IMR-90 (cell line): ENCODE measurements at regions not wholly inside any gene's neighbourhood (a gene's known extent, or its start where the extent isn't known, plus 50 kb on each side); places are given as distances from the start of the nearest gene placed in this dataset.

Experiments used
- ATAC-seq: fragments of 200-7000 bp; cut with Tn5 transposase; 2 replicates; pipeline ENCODE4 v1.9.1; 2020; ENCODE audit warnings: low read depth, mild to moderate bottlenecking, moderate library complexity
- BruUV-seq: library from RNA; stranded (reverse); fragments of 400-500 nt; replicated peaks from 2 replicates; lab custom pipeline; 2021; lab: Mats Ljungman, UMichigan
- CTCF ChIA-PET: fragments of 300-600 bp; formaldehyde crosslinking; extraction: SDS; loops from one replicate; lab custom pipeline; 2021; ENCODE audit warnings: antibody characterized with exemption; lab: Yijun Ruan, JAX
- POLR2A ChIA-PET: fragments of 300-600 bp; sonication (Branson Sonifier 250); formaldehyde crosslinking; loops from one replicate; lab custom pipeline; 2022; ENCODE audit warnings: antibody characterized with exemption; ENCODE audit not compliant: unreplicated experiment; lab: Charles Lee
- DNase-seq: peaks from one replicate; pipeline ENCODE4 v3.0.0; 2013
- H2AFZ ChIP-seq: replicated peaks from 2 replicates; pipeline ENCODE3; 2013; ENCODE audit warnings: low read length, mild to moderate bottlenecking; ENCODE audit not compliant: poor library complexity
- H2AK5ac ChIP-seq: 2 replicates; pipeline ENCODE4 v1.6.1; 2013; ENCODE audit warnings: low read depth, low read length, inconsistent platforms
- H2AK9ac ChIP-seq: replicated peaks from 2 replicates; pipeline ENCODE3; 2013; ENCODE audit warnings: mild to moderate bottlenecking, low read depth, low read length, moderate library complexity; ENCODE audit not compliant: poor library complexity
- H2BK120ac ChIP-seq: 2 replicates; pipeline ENCODE4 v1.6.1; 2013; ENCODE audit warnings: low read depth, low read length, inconsistent platforms
- H2BK15ac ChIP-seq: 3 replicates; pipeline ENCODE4 v1.6.1; 2013; ENCODE audit warnings: low read depth, low read length, inconsistent platforms
- H2BK20ac ChIP-seq: 2 replicates; pipeline ENCODE4 v1.6.1; 2013; ENCODE audit warnings: low read depth, mild to moderate bottlenecking, inconsistent platforms, low read length, moderate library complexity
- H2BK5ac ChIP-seq: 2 replicates; pipeline ENCODE4 v1.6.1; 2013; ENCODE audit warnings: mild to moderate bottlenecking, low read depth, low read length, inconsistent platforms; ENCODE audit not compliant: poor library complexity, severe bottlenecking
- H3K14ac ChIP-seq: replicated peaks from 2 replicates; pipeline ENCODE4 v1.6.1; 2013; ENCODE audit warnings: low read depth, low read length, inconsistent platforms
- H3K18ac ChIP-seq: 2 replicates; pipeline ENCODE4 v1.6.1; 2013; ENCODE audit warnings: low read depth, low read length, control low read depth
- H3K23ac ChIP-seq: 2 replicates; pipeline ENCODE4 v1.6.1; 2013; ENCODE audit warnings: low read depth, low read length, inconsistent platforms
- H3K27ac ChIP-seq: 2 replicates; pipeline ENCODE4 v1.5.1; 2013; ENCODE audit warnings: mild to moderate bottlenecking, control low read depth, low read length; ENCODE audit not compliant: insufficient read depth
- H3K27me3 ChIP-seq: 2 replicates; pipeline ENCODE4 v1.6.1; 2013; ENCODE audit warnings: low read length; ENCODE audit not compliant: control insufficient read depth, insufficient read depth
- H3K36me3 ChIP-seq: 2 replicates; pipeline ENCODE4 v1.6.1; 2013; ENCODE audit warnings: low read length, mixed read lengths; ENCODE audit not compliant: control insufficient read depth, insufficient read depth
- H3K4ac ChIP-seq: 2 replicates; pipeline ENCODE4 v1.6.1; 2013; ENCODE audit warnings: low read depth, low read length, inconsistent platforms
- H3K4me1 ChIP-seq: 2 replicates; pipeline ENCODE4 v1.6.1; 2013; ENCODE audit warnings: low read length, mixed read lengths; ENCODE audit not compliant: control insufficient read depth, insufficient read depth
- H3K4me2 ChIP-seq: 2 replicates; pipeline ENCODE4 v1.6.1; 2013; ENCODE audit warnings: low read depth, mild to moderate bottlenecking, control low read depth, low read length, moderate library complexity
- H3K4me3 ChIP-seq: 2 replicates; pipeline ENCODE4 v1.5.1; 2013; ENCODE audit warnings: low read depth, mild to moderate bottlenecking, control low read depth, low read length, moderate library complexity; ENCODE audit not compliant: insufficient read depth
- H3K56ac ChIP-seq: 2 replicates; pipeline ENCODE4 v1.6.1; 2013; ENCODE audit warnings: low read length, inconsistent platforms; ENCODE audit not compliant: insufficient read depth; ENCODE audit errors: extremely low read depth
- H3K79me1 ChIP-seq, 2 experiments: 2 replicates each; pipeline ENCODE4 v1.6.1; 2013; ENCODE audit warnings: low read length in 2 of 2, inconsistent platforms in 1 of 2, low read depth in 1 of 2
- H3K9ac ChIP-seq: 2 replicates; pipeline ENCODE4 v1.6.1; 2013; ENCODE audit warnings: low read depth, low read length, control low read depth
- H3K9me1 ChIP-seq: 2 replicates; pipeline ENCODE4 v1.6.1; 2013; ENCODE audit warnings: low read length, inconsistent platforms; ENCODE audit not compliant: insufficient read depth
- H3K9me3 ChIP-seq: 2 replicates; pipeline ENCODE4 v1.6.1; 2013; ENCODE audit warnings: low read length; ENCODE audit not compliant: control insufficient read depth, insufficient read depth
- H4K20me1 ChIP-seq: 2 replicates; pipeline ENCODE4 v1.6.1; 2013; ENCODE audit warnings: low read length, inconsistent platforms; ENCODE audit not compliant: insufficient read depth
- H4K5ac ChIP-seq: 2 replicates; pipeline ENCODE4 v1.6.1; 2013; ENCODE audit warnings: mild to moderate bottlenecking, low read depth, low read length, control low read depth
- H4K8ac ChIP-seq, 2 experiments: 2 replicates each; pipeline ENCODE4 v1.6.1; 2013; ENCODE audit warnings: low read depth in 2 of 2, low read length in 2 of 2, control low read depth in 1 of 2, inconsistent platforms in 1 of 2
- H4K91ac ChIP-seq: 2 replicates; pipeline ENCODE4 v1.6.1; 2013; ENCODE audit warnings: low read depth, low read length, inconsistent platforms; ENCODE audit not compliant: insufficient read depth
- CEBPB ChIP-seq: IDR thresholded peaks from 2 replicates; pipeline ENCODE4 v1.6.1; 2012; ENCODE audit warnings: low read depth, low read length, improper control_type of control experiment
- CHD1 ChIP-seq: IDR thresholded peaks from 2 replicates; pipeline ENCODE4 v1.6.1; 2012; ENCODE audit warnings: low read depth, low read length, improper control_type of control experiment
- MAFK ChIP-seq: IDR thresholded peaks from 2 replicates; pipeline ENCODE4 v1.6.1; 2012; ENCODE audit warnings: low read depth, low read length, improper control_type of control experiment
- MXI1 ChIP-seq: IDR thresholded peaks from 2 replicates; pipeline ENCODE4 v1.6.1; 2012; ENCODE audit warnings: low read depth, mild to moderate bottlenecking, low read length, moderate library complexity, borderline replicate concordance
- NFE2L2 ChIP-seq: fragments of 150-350 bp; IDR thresholded peaks from 2 replicates; pipeline ENCODE4 v1.6.1; 2016; ENCODE audit warnings: low read depth, mild to moderate bottlenecking, low read length
- RAD21 ChIP-seq: IDR thresholded peaks from 2 replicates; pipeline ENCODE4 v1.6.1; 2012; ENCODE audit warnings: low read length, improper control_type of control experiment
- RCOR1 ChIP-seq: IDR thresholded peaks from 2 replicates; pipeline ENCODE4 v1.6.1; 2012; ENCODE audit warnings: mild to moderate bottlenecking, low read length, improper control_type of control experiment; ENCODE audit not compliant: insufficient replicate concordance
- WGBS, 2 experiments: methylation state at CpG; one replicate each; pipeline versions ENCODE4 v1.1.5 to v1.1.7; 2013; ENCODE audit warnings: missing lambda C conversion rate in 2 of 2; ENCODE audit not compliant: insufficient read length in 1 of 2; ENCODE audit errors: extremely low coverage in 2 of 2; 5-methylcytosine and 5-hydroxymethylcytosine counted together
- dilution Hi-C: fragments of 300-500 bp; cut with HindIII; formaldehyde crosslinking; loops from one replicate; pipeline ENCODE4 v1.14.3; 2018; ENCODE audit warnings: low sequenced_read_pairs; ENCODE audit not compliant: unreplicated experiment
- in situ Hi-C: fragments of 300-500 bp; cut with MboI; formaldehyde crosslinking; loops from 3 replicates; pipeline ENCODE4 v1.14.3; 2019; ENCODE audit warnings: low sequenced_read_pairs, inconsistent platforms, mixed read lengths
- intact Hi-C: fragments of 100-400 bp; cut with micrococcal nuclease; formaldehyde crosslinking; loops from 2 replicates; pipeline ENCODE4 v1.10.0; 2022
- TF ChIP-seq, protein P1 (sequence below): fragments of 150-350 bp; IDR thresholded peaks from 2 replicates; pipeline ENCODE4 v1.6.1; 2017; ENCODE audit warnings: mild to moderate bottlenecking, antibody characterized with exemption, low read length, low read depth
- TF ChIP-seq, protein P2 (sequence below): fragments of 150-350 bp; IDR thresholded peaks from 2 replicates; pipeline ENCODE4 v1.6.1; 2016; ENCODE audit warnings: low read depth, mild to moderate bottlenecking, low read length, moderate library complexity, borderline replicate concordance

DNA sequence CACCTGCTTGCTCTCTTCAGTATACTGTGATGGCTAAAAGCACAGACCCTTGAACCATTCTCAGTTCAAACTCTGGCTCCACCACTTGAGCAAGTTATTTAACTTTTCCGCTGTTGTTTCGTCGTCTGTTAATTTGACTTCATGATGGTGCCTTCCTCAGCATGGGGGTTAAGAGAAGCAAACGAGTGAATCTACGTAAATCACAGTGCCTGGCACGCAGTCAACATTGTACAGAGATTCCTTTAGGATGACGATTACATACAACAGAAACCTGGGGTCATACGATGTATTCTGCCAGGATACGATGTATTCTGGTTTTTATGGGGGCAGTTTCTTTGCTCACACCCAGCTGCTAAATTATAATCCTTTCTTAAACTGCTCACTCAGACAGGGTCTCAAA is 515.6 kb downstream of the CCDC171 start:
- H4K5ac ChIP-seq = 0 out of 2 replicates have a peak overlapping the region, but pooled peaks have one; percentile 12
- H2AK5ac ChIP-seq = peak overlapping the region; percentile 89; the same call in 1 of the 2 replicates
- POLR2A ChIA-PET = no interaction called here
- peak overlapping the region; percentile 92 for H2BK120ac ChIP-seq
- TF ChIP-seq RAD21 (no peak), CEBPB (no peak), CHD1 (no peak), MXI1 (no peak), MAFK (no peak), RCOR1 (no peak), NFE2L2 (no peak)
- TF ChIP-seq, protein P1, sequence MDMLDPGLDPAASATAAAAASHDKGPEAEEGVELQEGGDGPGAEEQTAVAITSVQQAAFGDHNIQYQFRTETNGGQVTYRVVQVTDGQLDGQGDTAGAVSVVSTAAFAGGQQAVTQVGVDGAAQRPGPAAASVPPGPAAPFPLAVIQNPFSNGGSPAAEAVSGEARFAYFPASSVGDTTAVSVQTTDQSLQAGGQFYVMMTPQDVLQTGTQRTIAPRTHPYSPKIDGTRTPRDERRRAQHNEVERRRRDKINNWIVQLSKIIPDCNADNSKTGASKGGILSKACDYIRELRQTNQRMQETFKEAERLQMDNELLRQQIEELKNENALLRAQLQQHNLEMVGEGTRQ = no peak
- TF ChIP-seq, protein P2, sequence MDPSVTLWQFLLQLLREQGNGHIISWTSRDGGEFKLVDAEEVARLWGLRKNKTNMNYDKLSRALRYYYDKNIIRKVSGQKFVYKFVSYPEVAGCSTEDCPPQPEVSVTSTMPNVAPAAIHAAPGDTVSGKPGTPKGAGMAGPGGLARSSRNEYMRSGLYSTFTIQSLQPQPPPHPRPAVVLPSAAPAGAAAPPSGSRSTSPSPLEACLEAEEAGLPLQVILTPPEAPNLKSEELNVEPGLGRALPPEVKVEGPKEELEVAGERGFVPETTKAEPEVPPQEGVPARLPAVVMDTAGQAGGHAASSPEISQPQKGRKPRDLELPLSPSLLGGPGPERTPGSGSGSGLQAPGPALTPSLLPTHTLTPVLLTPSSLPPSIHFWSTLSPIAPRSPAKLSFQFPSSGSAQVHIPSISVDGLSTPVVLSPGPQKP = no peak
- no peak overlapping the region; the same call in 1 of the 2 replicates for H3K23ac ChIP-seq
- H3K18ac ChIP-seq = peak overlapping the region; percentile 86; the same call in 1 of the 2 replicates
- H3K4ac ChIP-seq = peak overlapping the region; percentile 80
- intact Hi-C loops = no loop called here
- no peak overlapping the region for H2AFZ ChIP-seq
- peak overlapping the region; percentile 78 for H3K14ac ChIP-seq
- H3K4me2 ChIP-seq = no peak overlapping the region
- DNase-seq (peak; percentile 95), ATAC-seq (no peak; the same call in 1 of the 2 replicates)
- BruUV-seq = no TSS peak
- H4K20me1 ChIP-seq = no peaks in the 10 kb centered on the region
- H4K91ac ChIP-seq = peak overlapping the region; percentile 81
- no peak overlapping the region for H2AK9ac ChIP-seq
- H3K9me1 ChIP-seq = peaks cover 8% of the 10 kb centered on the region; the same call in 1 of the 2 replicates
- no peak overlapping the region; the same call in 1 of the 2 replicates for H3K27ac ChIP-seq
- no peaks in the 10 kb centered on the region for H3K27me3 ChIP-seq
- WGBS, 2 experiments = no CpG with 5 or more reads among the region's 9 CpGs
- CTCF ChIA-PET = no interaction called here
- H3K9ac ChIP-seq = no peak overlapping the region
- no peaks in the 10 kb centered on the region; a peak in 1 of 4 replicates for H3K79me1 ChIP-seq
- no peaks in the 10 kb centered on the region for H3K9me3 ChIP-seq
- H2BK5ac ChIP-seq = peak overlapping the region; percentile 34
- H3K4me1 ChIP-seq = peaks cover 18% of the 10 kb centered on the region
- H2BK20ac ChIP-seq = peak overlapping the region; percentile 68
- H3K4me3 ChIP-seq = no peak overlapping the region
- H2BK15ac ChIP-seq = peak overlapping the region; percentile 88; the same call in 1 of the 3 replicates
- H4K8ac ChIP-seq = peak overlapping the region in 1 of 2 experiments; percentile 66; a peak in 1 of 4 replicates
- dilution Hi-C loops = no loop called here
- H3K56ac ChIP-seq = no peak overlapping the region
- in situ Hi-C loops = no loop called here
- H3K36me3 ChIP-seq = no peaks in the 10 kb centered on the region
